ENCODE measurements at regions not wholly inside any gene's neighbourhood (a gene's known extent, or its start where the extent isn't known, plus 50 kb on each side); places are given as distances from the start of the nearest gene placed in this dataset.

DNA sequence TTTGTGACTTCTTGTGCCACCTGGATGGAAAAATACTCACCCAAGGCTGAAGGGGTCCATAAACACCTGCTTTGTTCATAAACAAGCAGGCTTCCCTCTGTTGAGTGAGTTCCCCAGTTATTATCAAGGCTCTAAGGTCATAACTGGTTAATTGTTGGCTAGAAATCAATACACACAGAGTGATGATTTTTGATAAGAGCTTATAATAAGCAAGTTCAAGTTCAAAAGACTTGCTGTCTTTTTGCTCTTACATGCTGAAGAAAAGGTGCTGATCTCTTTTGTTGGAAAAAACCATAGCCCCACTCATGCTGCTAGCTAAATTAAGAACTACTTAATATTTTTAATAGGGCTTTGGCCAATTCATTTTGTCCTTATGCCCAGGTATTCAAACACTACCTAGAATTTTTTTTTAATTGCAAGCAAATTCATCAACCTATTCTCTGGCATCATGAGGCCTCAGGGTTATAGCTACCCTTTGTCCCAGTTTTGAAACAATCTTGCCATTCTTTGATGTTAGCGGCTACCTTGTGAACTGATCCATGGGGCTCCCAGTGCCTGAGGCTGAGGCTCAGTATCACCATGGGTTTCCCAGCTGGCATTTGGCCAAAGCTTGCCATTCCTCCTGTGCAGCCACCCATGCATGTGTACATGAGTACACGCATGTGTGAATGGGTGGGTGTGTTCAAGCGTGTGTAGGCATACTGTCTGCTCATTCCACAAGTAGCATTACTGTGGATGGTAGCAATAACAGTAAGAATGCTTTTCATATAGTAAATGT is 127.6 kb upstream of the LPP start:
- DNase-seq (ENCODE audit: low read depth, low spot score) (no peak), FAIRE-seq (no peak), ATAC-seq (no peak)
- Histone ChIP-seq H3K4me1 (ENCODE audit: control insufficient read depth, insufficient read depth, low read length) (no peaks in the 10 kb centered on the region), H2AFZ (ENCODE audit: control insufficient read depth, low read depth, low read length) (no peak overlapping the region), H3K9ac (ENCODE audit: control insufficient read depth, insufficient read depth, low read length) (no peak overlapping the region), H3K4me3 (no peak overlapping the region), H3K9me3 (replicated peaks; ENCODE audit: control insufficient read depth, insufficient read depth, low read length) (no peaks in the 10 kb centered on the region), H3K36me3 (ENCODE audit: control insufficient read depth in 2 of 2, insufficient read depth in 2 of 2, low read length in 1 of 2) (no peaks in the 10 kb centered on the region), H3K27ac (ENCODE audit: control insufficient read depth, insufficient read depth) (no peak overlapping the region), H4K20me1 (ENCODE audit: control insufficient read depth, insufficient read depth) (no peaks in the 10 kb centered on the region), H3K79me2 (ENCODE audit: control insufficient read depth, insufficient read depth, low read length) (no peaks in the 10 kb centered on the region), H3K27me3 (replicated peaks in 1 of 2; ENCODE audit: control insufficient read depth in 2 of 2, insufficient read depth in 2 of 2, low read length in 1 of 2) (peaks cover 0 to 1% of the 10 kb centered on the region in 2 experiments; a peak in 2 of 4 replicates), H3K4me2 (ENCODE audit: control insufficient read depth, insufficient read depth) (no peak overlapping the region)
- in situ Hi-C loops (cut with MboI) = no loop called here
- ChIA-PET SMC1A (ENCODE audit: uncharacterized antibody, unreplicated experiment) (no interaction called here), POLR2A (no interaction called here), CTCF (interaction anchor here (0.6 kb wide), 1 partner anchor 1934 kb away, joined by 4 read pairs; no protein-coding TSS in a partner anchor), RAD21 (ENCODE audit: unreplicated experiment) (no interaction called here)
- 63% methylated on average over 3 of the region's 3 CpGs for WGBS (ENCODE audit: insufficient coverage, insufficient replicate concordance, low lambda C conversion rate, missing lambda C conversion rate)
- intact Hi-C loops (cut with micrococcal nuclease; ENCODE audit: unreplicated experiment) = no loop called here
- TF ChIP-seq NFYA (IDR thresholded peaks at IDR 0.05; ENCODE audit: borderline replicate concordance, low read depth, low read length) = no peak
- TF ChIP-seq, protein P1, sequence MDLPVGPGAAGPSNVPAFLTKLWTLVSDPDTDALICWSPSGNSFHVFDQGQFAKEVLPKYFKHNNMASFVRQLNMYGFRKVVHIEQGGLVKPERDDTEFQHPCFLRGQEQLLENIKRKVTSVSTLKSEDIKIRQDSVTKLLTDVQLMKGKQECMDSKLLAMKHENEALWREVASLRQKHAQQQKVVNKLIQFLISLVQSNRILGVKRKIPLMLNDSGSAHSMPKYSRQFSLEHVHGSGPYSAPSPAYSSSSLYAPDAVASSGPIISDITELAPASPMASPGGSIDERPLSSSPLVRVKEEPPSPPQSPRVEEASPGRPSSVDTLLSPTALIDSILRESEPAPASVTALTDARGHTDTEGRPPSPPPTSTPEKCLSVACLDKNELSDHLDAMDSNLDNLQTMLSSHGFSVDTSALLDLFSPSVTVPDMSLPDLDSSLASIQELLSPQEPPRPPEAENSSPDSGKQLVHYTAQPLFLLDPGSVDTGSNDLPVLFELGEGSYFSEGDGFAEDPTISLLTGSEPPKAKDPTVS (IDR thresholded peaks at IDR 0.05; ENCODE audit: low read depth, low read length) = no peak
- BruUV-seq (replicated peaks) = no TSS peak

GRCh38 chr3:188031121-188031520 is 122.8 kb upstream of the LPP start:
- no peak for ATAC-seq
- intact Hi-C loops (cut with micrococcal nuclease; ENCODE audit: unreplicated experiment) = no loop called here
- H3K9me3 ChIP-seq (replicated peaks; ENCODE audit: control insufficient read depth, insufficient read depth, low read length) = no peaks in the 10 kb centered on the region
- H3K27me3 ChIP-seq (replicated peaks in 1 of 2; ENCODE audit: control insufficient read depth in 2 of 2, insufficient read depth in 2 of 2, low read length in 1 of 2) = no peaks in the 10 kb centered on the region; a peak in 1 of 4 replicates
- BruUV-seq (replicated peaks) = no TSS peak
- no peaks in the 10 kb centered on the region for H3K4me1 ChIP-seq (ENCODE audit: control insufficient read depth, insufficient read depth, low read length)
- ChIA-PET SMC1A (ENCODE audit: uncharacterized antibody, unreplicated experiment) (interaction anchor here (0.7 kb wide), 1 partner anchor 19 kb away, joined by 3 read pairs; no protein-coding TSS in a partner anchor), CTCF (interaction anchor here (0.6 kb wide), 1 partner anchor 34 kb away, joined by 4 read pairs; no protein-coding TSS in a partner anchor), RAD21 (ENCODE audit: unreplicated experiment) (no interaction called here), POLR2A (no interaction called here)
- in situ Hi-C loops (cut with MboI) = no loop called here
- no peaks in the 10 kb centered on the region for H4K20me1 ChIP-seq (ENCODE audit: control insufficient read depth, insufficient read depth)
- no peak overlapping the region for H3K9ac ChIP-seq (ENCODE audit: control insufficient read depth, insufficient read depth, low read length)
- no peaks in the 10 kb centered on the region for H3K36me3 ChIP-seq (ENCODE audit: control insufficient read depth in 2 of 2, insufficient read depth in 2 of 2, low read length in 1 of 2)
- no peak overlapping the region for H3K4me2 ChIP-seq (ENCODE audit: control insufficient read depth, insufficient read depth)
- no peak overlapping the region for H3K27ac ChIP-seq (ENCODE audit: control insufficient read depth, insufficient read depth)
- no peak for DNase-seq (ENCODE audit: low read depth, low spot score)
- no peak for FAIRE-seq
- no peak overlapping the region for H3K4me3 ChIP-seq
- no peak for TF ChIP-seq FOXK2 (IDR thresholded peaks at IDR 0.05)
- TF ChIP-seq ZNF622 (IDR thresholded peaks at IDR 0.05) = no peak
- 39% methylated on average over 2 of the region's 2 CpGs for WGBS (ENCODE audit: insufficient coverage, insufficient replicate concordance, low lambda C conversion rate, missing lambda C conversion rate)
- H2AFZ ChIP-seq (ENCODE audit: control insufficient read depth, low read depth, low read length) = no peak overlapping the region
- no peaks in the 10 kb centered on the region for H3K79me2 ChIP-seq (ENCODE audit: control insufficient read depth, insufficient read depth, low read length)
